GM12872 (cell line): ENCODE measurements at regions not wholly inside any gene's neighbourhood (a gene's known extent, or its start where the extent isn't known, plus 50 kb on each side); places are given as distances from the start of the nearest gene placed in this dataset.

Experiments used
- TF ChIP-seq, protein P1 (sequence below): IDR thresholded peaks from 3 replicates; pipeline ENCODE4 v1.5.1; 2011; ENCODE audit warnings: low read depth, mild to moderate bottlenecking, low read length, moderate library complexity; ENCODE audit not compliant: insufficient read depth

DNA sequence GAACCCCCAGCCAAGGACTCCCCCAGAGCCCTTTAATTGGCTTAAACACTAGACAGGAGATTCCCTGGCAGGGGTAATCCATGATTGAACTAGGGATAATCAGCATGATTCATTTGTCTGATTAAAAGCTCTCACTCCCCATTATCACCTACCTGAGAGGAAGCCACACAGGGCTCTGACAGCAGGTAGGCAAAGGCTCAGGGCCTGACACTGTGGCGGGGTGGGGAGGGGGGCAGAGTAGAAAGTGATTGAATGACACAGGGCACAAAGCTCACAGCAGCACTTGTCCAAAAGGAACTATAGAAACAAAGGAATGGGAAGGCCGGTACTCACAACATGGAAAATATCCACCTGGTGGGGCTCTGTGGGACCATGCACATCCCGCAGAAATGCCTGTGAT lies 231.6 kb downstream of the MAFB start:
- TF ChIP-seq, protein P1, sequence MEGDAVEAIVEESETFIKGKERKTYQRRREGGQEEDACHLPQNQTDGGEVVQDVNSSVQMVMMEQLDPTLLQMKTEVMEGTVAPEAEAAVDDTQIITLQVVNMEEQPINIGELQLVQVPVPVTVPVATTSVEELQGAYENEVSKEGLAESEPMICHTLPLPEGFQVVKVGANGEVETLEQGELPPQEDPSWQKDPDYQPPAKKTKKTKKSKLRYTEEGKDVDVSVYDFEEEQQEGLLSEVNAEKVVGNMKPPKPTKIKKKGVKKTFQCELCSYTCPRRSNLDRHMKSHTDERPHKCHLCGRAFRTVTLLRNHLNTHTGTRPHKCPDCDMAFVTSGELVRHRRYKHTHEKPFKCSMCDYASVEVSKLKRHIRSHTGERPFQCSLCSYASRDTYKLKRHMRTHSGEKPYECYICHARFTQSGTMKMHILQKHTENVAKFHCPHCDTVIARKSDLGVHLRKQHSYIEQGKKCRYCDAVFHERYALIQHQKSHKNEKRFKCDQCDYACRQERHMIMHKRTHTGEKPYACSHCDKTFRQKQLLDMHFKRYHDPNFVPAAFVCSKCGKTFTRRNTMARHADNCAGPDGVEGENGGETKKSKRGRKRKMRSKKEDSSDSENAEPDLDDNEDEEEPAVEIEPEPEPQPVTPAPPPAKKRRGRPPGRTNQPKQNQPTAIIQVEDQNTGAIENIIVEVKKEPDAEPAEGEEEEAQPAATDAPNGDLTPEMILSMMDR, result no peak

DNA sequence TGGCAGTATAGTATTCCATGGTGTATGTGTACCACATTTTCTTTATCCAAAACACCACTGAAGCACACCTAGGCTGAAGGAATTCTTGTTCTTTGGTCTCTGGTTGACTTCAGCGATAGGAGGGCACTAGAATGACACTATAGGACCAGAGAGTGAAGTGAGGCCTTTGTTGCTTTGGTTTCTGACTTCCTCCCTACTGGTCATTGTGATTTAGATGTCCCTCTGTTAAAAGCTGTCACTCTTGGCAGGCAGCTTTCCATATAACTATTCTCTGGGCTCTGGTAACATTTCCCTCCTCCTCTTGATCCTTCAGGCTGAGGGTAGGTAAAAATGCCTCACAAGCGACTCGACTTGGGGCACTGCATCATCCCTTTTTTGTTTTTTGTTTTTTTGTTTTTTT lies 236.3 kb downstream of the MAFB start:
- TF ChIP-seq, protein P1, result no peak

DNA sequence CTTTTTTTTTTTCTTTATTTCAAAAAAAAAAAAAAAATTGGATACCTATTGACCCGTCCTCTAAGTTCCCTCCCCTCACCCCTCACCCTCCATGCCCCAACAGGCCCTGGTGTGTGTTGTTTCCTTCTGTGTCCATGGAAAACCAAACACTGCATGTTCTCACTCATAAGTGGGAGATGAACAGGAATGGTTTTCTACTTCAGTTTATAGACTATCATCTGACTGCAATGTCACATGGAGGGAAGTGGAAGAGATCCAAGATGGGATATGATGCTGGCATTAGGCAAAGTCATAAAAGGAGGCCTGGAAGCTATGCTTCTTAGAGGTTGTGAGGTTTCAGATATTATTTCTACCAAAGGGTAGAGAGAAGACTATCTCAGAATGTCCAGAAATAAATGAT lies 237.5 kb downstream of the MAFB start:
- TF ChIP-seq, protein P1, result no peak

DNA sequence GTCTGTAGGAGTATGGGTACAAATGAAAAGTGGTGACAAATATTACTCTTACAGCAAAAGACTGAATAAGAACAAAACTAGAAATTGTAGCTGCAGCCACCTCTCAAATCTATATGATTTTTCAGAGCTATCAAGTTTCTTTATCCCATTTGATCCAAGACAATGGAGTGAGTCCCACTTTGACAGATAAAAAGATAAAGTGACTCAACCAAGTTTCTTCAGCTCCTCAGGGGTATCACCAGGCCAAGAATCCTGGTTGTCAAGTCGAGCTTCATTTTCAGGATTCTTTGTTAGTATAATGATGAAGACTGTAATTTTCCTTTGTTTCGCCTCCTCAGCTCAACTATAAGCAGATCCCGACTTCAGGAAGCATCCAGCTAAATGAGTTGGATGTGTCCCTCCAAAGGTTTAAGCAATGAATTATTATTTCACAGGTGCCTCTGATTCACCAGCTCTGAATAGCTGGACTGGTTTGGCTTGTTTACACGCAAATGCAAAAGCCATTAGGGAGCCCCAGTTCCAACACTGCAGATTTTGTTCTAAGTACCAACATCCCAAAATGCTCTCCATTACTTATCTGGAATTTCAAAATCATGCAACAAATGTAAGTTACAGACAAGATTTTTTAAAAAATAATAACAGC lies 238.9 kb downstream of the MAFB start:
- TF ChIP-seq, protein P1, result no peak

GRCh38 chr20:40449144-40449690 lies 239.8 kb downstream of the MAFB start:
- TF ChIP-seq, protein P1, result no peak

GRCh38 chr20:40446888-40447287 lies 242.1 kb downstream of the MAFB start:
- TF ChIP-seq, protein P1, result no peak

DNA sequence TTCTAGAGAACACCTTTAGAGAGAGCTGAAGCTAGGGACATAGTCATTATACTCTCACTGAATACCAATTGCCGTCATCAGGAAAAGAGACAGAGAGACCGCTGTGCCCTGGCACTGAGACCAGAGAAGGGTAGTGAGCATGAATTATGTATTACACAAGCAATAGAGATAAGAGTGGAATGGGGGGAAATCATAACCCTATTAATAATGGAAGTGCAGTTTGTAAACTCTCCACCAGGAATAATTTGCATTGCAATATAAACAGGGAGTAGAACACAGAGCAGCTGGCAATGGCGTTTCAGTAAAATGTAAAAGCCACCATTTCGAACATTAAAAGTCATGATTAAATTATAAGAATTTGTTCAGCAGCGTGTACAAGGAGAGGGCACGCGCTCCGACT lies 244.5 kb downstream of the MAFB start:
- TF ChIP-seq, protein P1, result no peak
